C4-2B (cell line): ENCODE measurements at regions not wholly inside any gene's neighbourhood (a gene's known extent, or its start where the extent isn't known, plus 50 kb on each side); places are given as distances from the start of the nearest gene placed in this dataset.

Experiments
- CTCF ChIP-seq: fragments of 450-650 bp; conservative IDR thresholded peaks from 2 replicates; pipeline ENCODE4 v1.5.1; 2017; ENCODE audit warnings: mild to moderate bottlenecking
- ZFX ChIP-seq: fragments of 450-650 bp; IDR thresholded peaks from 2 replicates; pipeline ENCODE4 v1.6.1; 2017

- no peak for TF ChIP-seq CTCF
- no peak for TF ChIP-seq ZFX
Measured at GRCh38 chr2:145302886-145303285, 783.0 kb upstream of the ZEB2 start.
